Epidermal melanocyte (primary cell): ENCODE measurements at regions not wholly inside any gene's neighbourhood (a gene's known extent, or its start where the extent isn't known, plus 50 kb on each side); places are given as distances from the start of the nearest gene placed in this dataset.
"Not testable (repeated sequence)": the region's sequence is repeated elsewhere in the genome, so short reads cannot be mapped to it uniquely, and the experiment has no call there.

Experiments used
- DNase-seq: peaks from one replicate; pipeline ENCODE4 v3.0.0; 2011; ENCODE audit warnings: low spot score; ENCODE audit not compliant: insufficient read length

DNA sequence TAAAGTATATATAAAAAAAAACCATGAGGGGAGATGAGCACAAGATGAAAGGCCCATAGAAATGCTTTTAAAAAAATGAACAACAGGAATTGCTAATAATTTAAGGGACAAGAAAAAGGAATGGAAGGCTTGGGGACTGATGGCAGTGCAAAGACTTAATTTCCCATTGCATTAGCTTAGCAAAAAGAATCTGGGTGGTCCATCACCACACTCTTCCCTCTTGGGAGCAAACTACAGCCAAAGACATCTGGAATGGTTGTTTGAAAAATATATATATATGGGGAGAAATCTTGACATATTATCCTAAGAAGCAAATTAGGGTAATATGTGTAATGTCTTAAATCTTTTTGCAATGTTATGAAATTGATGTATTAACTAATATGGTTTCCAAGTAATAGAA lies 727.1 kb downstream of the METTL15 start:
- no peak for DNase-seq

DNA sequence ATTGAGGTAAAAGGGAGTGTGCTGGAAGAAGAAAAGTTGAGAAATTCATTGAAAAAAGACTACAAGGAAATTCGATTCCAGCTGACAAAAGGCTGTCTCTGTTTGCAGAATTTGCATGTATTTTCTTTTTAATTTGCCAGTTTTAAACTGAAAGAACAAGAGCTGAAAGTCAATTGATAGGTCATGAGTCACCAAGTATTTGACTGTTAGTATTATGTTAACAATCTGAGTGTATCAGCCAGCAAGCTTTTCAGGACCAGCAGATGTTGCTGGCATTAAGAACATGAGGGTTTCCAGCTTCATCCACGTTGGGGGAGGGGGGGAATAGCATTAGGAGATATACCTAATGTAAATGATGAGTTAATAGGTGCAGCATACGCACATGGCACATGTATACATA lies 726.7 kb downstream of the METTL15 start:
- DNase-seq = no peak

DNA sequence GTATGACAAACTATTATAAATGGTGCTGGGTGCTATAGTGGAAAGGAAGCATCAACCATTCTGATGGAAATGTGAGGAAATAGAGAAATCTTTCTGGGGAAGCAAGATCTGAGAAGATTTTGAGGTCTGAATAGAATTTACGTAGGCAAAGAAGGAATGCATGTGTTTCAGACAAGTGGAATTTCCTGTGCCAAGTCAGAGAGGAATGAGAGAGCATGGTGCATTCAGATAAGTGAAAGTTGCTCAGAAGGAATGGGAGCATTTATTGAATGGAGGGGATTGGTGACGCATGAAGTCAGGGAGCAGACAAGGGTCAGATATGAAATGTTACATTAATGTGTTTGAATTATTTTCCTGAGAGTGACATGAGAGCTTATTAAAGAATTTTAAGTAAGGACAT lies 725.5 kb downstream of the METTL15 start:
- peak; percentile 23 for DNase-seq

GRCh38 chr11:28833169-28833568 lies 725.0 kb downstream of the METTL15 start:
- DNase-seq = no peak

- DNase-seq = no peak
Measured at GRCh38 chr11:28826807-28827206, 718.6 kb downstream of the METTL15 start.

DNA sequence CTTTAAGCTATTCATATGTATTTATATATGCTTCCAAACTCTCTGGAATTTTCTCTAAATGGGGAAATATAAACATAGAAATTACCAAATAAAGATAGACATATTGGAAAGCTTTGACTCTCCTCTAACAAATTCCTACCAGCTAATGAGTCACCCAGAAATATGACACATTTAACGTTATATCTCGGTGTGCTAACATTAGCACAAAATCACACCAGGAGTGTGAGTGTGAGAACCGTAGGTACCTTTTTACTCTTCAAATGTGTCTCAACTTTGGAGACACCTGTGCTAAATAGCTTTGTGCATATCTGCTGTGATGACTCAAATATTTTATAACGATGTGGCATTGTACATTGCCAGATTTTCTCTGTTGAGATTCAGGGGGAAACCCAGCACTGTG lies 714.4 kb downstream of the METTL15 start:
- DNase-seq = no peak

GRCh38 chr11:28820296-28820989 lies 712.3 kb downstream of the METTL15 start:
- DNase-seq = no peak

DNA sequence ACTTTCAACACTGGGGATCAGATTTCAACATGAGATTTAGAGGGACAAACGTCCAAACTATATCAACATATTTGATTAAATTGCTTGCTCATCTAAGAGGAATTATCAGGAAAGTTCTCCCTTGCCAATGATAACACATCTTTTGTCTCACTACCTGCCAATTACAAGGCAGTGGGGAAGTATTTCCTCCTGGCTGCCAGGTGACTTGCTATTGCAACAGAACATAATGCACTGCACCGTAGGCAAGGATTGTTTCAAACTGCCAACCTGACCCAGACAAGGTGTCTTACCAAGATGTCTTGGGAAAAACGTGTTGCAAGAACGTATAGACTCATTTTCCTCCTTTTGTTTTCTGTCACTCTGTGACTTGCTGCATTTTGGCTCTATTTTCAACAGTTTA lies 711.6 kb downstream of the METTL15 start:
- DNase-seq = no peak

- no peak for DNase-seq
Measured at GRCh38 chr11:28815110-28815509, 706.9 kb downstream of the METTL15 start.

- no peak for DNase-seq
Measured at GRCh38 chr11:28808771-28809170, 700.6 kb downstream of the METTL15 start.

GRCh38 chr11:28799316-28799715 lies 691.1 kb downstream of the METTL15 start:
- no peak for DNase-seq

- DNase-seq = no peak
Measured at GRCh38 chr11:28798286-28798685, 690.1 kb downstream of the METTL15 start.

DNA sequence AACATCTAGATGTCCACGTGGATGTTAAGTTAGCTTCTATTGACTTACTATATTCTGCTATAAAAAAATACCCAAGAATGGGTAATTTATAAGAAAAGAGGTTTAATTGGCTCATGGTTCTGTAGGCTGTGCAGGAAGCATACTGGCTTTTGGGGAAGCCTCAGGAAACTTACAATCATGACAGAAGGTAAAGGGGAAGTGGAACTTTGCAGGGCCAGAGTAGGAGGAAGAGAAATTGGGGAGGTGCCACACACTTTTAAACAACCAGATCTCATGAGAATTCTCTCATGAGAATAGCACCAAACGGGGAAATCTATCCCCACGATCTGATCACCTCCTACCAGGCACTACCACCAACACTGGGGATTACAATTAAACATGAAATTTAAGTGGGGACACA lies 689.3 kb downstream of the METTL15 start:
- no peak for DNase-seq

GRCh38 chr11:28794405-28794804 lies 686.2 kb downstream of the METTL15 start:
- no peak for DNase-seq

DNA sequence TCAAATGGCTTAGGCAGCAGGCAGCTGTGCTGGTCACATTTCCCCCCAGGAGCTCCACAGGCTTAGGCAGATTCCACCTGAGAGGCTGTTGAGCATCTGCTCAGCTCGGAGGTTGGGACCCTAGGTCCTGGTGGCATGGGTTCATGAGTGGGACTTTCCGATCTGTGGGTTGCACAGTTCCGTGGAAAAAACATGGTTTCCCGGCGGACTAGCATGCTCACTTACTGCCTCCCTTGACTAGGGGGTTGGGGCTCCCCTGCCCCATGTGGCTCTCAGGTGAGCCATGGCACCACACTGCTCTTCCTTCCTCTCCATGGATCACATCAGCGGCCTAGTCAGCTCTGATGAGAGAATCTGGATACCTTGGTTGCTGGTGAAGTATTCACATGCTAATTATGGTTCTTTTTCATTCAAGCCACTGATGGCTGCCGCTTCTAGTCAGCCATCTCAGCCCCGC lies 685.1 kb downstream of the METTL15 start:
- DNase-seq = no peak

- no peak for DNase-seq
Measured at GRCh38 chr11:28792856-28793255, 684.7 kb downstream of the METTL15 start.

- DNase-seq = not testable (repeated sequence)
Measured at GRCh38 chr11:28787897-28788296, 679.7 kb downstream of the METTL15 start.

DNA sequence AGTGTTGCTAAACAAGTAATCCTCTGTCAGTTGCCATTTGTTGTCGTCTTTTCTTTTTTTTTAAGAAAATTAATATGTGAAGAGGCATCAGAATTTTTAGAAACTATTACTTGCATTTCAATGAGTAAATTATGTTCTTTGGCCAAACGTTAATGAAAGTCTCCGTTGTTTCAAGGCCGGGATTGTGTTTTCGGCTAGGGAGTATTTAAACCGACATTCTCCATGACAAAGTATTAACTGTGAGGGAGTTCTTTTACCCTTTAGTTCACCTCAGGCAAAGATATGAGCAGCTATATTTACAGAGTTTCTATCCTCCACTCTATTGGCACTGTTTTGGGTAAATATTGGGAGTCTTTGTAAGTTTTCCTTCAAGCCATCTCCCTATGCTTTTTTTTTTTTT lies 668.9 kb downstream of the METTL15 start:
- no peak for DNase-seq

DNA sequence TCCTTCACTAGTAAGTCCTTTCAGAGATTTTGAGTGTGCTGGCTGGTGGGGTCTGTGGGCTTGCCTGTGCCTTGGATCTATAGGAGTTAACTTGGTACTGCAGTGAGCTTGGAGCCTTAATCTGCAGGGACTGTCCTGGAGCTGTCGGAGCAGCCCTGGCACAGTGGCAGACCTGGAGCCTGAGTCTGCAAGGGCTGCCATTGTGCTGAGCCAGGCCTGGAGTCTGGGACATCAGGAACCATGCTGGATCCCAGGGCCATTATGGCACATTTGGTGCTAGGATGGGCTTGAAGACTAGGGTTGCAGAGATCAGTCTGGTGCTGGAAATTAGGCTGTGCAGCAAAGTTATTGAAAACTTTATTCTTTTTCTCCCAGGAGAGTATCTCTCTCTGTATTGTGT lies 665.4 kb downstream of the METTL15 start:
- DNase-seq = no peak

- no peak for DNase-seq
Measured at GRCh38 chr11:28770806-28771205, 662.6 kb downstream of the METTL15 start.

GRCh38 chr11:28767574-28767973 lies 659.4 kb downstream of the METTL15 start:
- no peak for DNase-seq

DNA sequence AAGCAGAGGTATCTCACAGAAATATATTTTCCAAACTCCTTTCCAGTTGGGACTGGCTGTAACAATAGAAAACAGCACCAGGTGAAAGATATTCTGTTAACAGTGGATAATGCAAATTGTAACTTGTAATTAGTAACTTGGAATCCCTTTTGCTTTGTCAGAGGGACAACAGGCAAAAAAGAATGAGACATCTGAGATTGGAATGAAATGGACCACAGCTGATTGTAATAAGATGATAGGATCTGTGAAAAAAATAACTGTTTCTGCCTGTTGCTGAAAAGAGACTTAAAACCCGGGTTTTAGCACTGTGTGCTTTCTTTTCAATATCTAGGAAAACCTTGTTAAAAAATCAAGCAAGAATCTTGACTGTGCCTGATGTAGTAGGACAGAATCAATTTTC lies 655.7 kb downstream of the METTL15 start:
- DNase-seq = no peak

- no peak for DNase-seq
Measured at GRCh38 chr11:28763151-28763550, 655.0 kb downstream of the METTL15 start.
